CD4-positive, alpha-beta T cell treated with Interleukin-17A for 1 hour (primary cell): ENCODE measurements at regions not wholly inside any gene's neighbourhood (a gene's known extent, or its start where the extent isn't known, plus 50 kb on each side); places are given as distances from the start of the nearest gene placed in this dataset.

Experiments used
- DNase-seq: peaks from one replicate; pipeline ENCODE4 v3.0.0-alpha.2; 2020

DNA sequence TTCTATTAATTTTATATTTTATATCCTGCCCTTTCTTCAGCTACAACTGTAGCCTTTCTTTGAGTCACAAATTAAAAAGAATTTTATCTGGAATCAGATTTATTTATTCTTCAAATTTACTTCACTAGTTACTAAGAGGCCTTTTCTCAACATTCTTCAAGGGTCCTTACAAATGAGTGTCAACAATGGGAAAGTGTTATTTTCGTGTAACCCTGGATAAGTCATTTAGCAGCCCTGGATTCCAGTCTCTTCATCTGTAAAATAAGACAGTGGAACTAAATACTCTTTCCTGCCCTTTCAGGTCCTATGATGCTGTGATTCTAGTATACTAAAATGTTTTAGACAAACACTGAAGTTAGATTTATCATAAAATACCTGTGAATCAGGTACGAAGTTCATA is 397.0 kb downstream of the KLF12 start:
- no peak for DNase-seq

DNA sequence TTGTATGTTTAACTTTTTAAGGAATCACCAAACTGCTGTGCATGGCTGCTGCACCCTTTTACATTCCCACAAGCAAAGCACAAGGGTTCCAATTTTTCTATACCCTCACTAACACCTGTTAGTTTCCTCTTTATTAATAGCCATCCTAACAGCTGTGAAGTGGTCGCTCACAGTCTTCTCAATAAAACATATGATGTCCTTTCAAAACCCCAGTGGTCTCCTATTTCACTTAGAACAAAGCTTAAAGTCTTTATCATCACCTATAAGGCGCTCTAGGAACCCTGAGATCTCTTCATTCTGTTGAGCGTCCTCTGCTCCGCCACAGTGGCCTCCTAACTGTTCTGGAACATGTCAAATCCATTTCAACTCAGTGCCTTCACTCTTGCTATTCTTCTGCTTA is 400.5 kb downstream of the KLF12 start:
- no peak for DNase-seq

DNA sequence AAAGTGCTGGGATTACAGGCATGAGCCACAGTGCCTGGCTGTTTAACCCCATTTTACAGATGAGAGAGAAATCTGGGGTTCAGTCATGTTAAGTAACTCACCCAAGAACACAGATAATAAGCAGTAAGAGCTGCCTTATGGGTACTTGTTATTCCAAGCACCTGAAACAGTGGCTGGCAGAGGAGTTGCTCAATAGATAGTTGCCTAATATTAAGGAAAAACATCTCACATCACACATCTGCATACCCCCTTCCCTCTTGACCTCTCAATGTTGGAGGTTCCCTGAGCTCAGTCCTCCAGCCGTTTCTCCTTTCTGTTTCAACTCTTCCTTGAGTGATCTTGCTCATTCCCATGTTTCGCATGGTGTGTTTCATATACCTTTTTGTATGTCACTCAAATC is 401.9 kb downstream of the KLF12 start:
- no peak for DNase-seq

DNA sequence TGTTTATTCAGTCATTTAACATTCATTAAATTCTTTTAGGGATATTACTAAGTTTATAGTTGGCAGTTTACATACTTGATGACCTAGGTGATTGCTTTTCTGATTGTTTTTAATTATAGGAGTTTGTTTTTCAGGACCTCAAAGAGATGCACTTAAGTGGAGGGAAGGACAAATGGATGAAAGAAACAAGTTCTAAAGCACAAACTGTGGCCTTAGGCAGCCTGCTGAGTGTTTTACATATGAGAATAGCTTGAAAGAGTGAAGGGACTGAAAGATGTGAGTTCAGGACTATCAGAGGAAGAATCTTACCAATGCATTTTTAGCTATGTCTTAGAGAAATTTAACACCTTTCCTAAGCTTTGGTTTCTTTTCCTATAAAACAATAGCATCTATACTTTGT is 402.6 kb downstream of the KLF12 start:
- no peak for DNase-seq

DNA sequence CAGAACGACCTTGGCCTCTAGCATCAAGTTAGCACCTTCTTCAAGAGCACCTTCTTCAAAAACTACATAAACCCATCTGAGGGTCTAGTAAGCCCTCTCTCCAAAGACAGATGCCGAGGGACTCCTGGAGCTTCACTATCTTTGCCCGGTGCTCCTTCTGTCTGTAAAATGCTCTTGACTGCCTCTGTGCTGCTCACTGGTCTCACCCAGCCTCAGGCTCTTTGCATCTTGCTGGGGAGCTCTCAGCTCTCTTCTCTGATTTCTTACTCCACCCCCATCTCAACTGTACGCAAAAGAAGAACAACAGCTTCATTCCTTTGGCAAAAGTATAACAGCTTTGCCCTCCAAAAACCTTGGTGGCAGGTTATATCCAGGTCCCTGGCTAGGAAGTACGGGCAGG is 404.2 kb downstream of the KLF12 start:
- no peak for DNase-seq

DNA sequence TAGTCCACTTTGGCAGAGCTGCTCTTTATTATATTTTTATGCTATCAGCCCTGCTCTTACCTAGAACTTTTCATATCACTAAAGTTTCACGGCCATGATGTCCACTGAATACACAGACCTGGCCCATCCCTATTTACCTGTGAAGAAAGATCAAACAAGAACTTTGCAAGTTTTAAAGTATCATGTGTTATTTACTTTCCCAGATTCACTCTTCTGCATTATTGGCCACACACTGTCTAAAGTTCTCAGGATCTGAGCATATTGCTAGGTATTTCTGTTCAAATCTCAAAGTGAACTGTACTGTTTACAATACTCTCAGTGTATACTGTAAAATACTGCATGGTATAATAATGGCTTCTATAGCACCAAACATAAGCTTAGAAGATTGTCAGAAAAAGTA is 405.2 kb downstream of the KLF12 start:
- no peak for DNase-seq

DNA sequence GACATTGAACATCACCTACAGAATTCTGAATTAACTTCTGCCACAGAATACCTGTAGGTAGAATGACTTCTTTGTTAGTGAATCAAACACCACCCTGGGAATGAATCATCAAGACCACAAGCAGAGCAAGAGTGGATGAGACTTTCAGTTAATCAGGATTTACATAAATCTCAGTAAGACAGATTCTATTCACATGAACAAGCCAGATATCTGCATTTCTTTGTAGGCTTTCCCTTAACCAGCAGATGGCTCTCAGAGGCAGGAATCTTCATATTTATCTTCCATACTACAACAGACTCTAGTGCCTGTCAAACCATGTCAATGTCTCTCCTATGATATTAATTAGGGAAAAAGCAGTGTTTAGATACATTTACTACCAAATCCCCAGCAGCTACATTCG is 412.1 kb downstream of the KLF12 start:
- peak; percentile 33 for DNase-seq

DNA sequence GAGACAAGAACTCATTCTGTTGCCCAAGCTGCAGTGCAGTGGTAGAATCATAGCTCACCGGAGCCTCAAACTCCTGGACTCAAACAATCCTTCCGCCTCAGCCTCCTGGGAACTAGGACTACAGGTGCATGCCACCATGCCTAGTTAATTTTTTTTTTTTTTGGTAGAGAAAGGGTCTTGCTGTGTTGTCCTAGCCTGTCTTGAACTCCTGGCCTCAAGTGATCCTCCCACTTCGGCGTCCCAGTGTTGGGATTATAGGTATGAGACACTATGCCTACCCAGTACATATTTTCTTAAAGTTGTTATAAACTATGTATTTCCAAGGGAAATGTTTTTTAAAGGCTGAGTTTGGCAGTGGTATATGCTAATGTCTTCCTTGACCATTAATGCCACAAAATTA is 412.6 kb downstream of the KLF12 start:
- DNase-seq: no peak

DNA sequence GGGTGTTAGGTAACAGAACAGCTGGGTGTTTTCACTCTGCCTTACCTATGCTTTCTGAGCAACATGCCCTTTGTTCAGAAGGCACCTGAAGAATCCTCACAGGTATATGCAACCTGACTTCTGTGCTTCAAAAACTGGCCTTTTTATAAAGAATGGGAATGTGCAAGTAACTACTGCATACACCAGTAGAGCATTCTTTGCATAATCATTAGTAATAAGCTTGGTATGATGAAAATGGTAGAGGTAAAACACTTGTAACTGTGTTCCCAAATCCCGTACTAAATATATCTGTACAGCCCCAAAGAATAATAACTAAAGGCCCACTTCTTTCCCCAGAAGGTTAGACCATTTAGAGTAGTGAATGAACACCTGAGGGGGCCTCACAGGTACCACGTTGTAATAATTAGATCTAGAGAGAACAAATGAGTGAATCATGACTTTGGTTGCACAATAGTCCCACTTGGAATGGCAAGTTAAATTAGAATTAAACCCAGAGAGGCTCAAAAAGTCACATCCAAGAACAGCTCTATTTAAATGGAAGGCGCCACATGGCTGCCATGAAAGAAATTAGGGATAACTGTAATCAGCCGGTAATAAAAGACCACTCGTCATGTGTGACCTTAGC is 413.9 kb downstream of the KLF12 start:
- no peak for DNase-seq

DNA sequence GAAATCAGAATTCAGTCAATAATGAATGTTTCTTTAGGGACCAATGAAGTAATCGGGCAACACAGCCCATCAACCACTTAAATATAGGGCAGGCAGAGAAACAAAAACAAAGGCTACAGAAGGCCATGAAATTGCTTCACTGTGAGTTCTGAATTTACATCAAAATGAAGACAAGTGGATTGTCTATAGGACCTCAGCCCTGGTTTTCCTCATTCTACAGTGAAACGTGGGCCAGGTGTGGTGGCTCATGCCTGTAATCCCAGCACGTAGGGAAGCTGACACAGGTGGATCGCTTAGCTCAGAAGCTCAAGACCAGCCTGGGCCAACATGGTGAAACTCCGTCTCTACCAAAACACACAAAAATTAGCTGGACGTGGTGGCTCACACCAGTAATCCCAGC is 416.0 kb downstream of the KLF12 start:
- DNase-seq: no peak

DNA sequence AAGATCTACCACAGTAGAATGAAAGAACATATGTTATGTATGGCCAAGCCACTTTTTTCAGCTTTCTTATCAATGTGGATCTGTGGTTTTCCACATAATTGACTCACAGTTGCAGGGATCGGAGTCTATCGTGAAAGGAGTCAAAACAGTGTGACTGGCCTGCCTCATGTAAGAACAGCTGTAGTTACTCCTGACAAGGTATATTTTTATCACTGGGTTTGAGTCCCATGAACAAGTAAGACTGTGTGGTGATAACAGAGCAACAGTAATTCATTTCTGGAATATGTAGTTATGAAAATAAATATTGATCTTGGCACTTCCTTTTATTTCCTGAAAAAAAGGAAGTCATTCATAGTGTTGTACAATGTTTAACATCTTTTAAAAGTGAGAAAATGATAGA is 416.6 kb downstream of the KLF12 start:
- peak; percentile 63 for DNase-seq

DNA sequence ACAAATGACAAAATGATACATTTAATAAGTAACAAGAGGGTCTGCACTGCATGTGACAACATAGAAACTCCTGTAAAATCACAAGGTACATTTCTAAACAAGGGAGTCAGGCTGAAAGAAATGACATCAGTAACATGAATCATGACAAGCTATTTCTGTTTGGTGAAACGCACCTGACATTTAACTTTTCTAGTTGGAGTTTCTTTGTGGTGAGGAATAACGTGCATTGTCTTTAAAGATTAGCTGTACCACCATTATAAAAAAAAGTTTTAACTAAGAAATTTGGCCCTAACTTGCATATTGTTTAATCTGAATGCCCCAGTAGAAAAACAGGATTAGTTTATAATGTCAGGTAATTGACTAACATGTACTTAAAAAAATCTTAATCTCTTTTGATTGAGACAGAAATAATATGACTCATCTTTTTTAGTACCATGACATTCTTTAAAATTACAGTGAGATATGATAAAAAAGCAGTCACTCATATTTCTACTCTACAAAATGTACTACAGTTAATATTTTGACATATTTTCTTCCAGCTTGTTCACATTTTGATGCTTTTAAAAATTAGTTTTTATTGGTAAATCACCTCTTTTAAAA is 418.2 kb downstream of the KLF12 start:
- DNase-seq: no peak

DNA sequence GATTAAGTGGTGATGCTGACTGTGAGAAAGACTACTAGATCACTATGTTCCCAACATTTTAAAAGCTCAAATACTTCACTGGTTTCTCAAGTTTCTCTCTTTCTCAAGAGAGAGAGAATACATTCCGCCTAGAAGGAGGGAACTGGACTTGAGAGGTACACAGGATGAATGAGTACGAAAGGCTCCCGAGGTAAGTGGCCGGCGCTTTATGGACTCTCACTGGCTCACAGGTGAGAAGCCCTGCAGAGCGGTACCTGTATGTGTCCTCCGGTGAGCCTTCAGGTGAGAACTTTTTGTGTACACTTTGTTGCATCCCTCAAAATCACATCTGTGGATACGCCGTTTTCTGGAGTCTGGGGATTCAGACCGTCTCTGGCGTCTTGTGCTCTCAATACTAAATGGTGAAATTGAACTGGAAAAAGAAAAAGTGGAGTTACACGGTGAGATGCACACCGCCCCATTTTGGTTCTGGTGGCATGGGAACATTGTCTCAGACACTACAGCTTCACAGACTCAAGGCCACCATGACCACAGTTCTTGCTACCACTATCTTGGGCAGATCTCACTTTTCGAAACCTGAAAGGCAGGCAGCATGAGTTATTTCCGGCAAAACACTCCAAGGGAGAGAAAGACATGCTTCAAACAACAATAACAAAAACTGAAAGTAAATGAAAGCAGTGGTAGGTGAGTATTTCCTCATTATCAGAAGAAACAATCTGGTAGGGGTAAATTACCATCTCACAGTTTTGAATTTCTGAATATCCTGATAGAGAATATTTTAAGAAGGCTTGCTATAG is 418.9 kb downstream of the KLF12 start:
- DNase-seq: peak; percentile 91

DNA sequence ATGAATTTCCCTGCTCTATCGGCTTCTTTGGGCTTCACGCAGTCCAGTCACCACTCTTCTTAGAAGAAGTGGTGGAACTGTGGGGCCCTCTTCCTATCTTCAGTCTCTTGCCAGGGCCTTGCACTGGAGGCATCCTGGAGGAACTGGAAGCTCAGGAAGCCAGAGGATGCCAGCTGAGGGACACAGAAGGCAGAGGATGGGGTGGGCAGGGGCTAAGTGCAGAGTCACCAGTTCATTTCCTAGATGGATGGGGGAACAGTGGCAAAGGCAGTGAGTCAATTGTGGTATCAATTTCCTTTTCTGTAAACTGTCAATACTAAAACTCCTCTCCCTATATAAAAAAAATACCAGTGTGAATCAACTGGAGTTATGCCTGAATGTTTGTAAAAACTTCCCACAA is 419.7 kb downstream of the KLF12 start:
- DNase-seq: no peak

DNA sequence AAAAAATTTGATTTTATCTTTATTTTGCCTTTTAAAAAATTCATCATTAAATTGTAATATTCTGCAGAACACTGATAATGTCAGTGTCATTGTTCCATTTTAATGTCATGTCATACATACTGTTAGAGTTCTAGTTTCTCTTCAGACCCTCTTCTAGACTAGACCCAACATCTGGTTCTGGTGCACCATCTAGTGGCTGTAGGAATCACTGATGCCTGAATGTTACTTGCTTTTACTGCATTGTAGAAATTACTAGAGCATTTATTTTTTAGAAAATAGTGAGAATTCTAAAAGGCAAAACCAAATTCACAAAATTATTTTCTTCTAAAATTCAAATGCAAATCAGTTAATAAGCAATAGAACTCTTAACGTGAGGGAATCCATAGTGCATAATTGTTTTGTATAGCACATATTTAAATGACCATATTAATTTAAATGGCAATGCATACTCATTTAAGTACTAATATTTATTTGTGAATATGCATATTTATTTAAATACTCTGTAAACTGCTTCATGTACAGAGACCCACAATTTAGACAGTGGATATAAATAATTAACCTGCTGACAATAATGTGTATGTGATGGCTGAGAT is 425.7 kb downstream of the KLF12 start:
- peak; percentile 80 for DNase-seq

DNA sequence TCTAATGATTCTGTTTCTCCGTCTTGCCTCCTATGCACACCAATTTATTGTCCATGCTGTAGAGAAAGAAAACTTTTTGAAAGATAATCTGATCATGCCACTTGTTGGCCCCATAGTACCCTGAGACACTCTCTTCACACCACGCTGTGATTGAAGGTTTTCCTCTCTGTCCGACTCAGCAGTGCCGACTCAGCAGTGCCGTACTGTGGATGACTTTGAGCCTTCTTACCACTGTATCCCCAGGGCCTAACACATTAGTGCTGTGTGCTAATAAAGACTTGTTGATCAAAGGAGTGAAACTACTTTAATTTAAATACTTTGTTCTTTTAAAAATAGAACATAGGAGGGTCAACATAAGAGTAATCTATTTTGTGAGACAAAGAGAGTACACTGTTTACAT is 429.6 kb downstream of the KLF12 start:
- DNase-seq: no peak

DNA sequence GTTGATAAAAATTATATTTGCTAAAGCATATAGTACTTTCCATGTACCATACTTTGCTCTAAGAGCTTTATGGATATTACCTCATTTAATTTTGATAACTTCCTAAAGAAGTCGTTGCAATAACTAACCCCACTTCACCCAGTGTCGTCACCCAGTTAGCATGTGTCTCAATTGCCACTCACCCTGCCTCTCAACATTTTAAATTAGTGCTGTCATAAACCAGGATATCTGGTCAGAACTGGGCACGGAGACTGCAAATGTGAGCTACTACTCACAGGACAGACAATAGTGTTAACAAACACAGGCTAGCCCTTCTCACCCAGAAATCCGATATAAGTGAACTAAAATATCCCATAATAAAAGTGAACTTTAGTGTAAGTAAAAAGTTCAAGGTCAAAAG is 430.6 kb downstream of the KLF12 start:
- DNase-seq: no peak

DNA sequence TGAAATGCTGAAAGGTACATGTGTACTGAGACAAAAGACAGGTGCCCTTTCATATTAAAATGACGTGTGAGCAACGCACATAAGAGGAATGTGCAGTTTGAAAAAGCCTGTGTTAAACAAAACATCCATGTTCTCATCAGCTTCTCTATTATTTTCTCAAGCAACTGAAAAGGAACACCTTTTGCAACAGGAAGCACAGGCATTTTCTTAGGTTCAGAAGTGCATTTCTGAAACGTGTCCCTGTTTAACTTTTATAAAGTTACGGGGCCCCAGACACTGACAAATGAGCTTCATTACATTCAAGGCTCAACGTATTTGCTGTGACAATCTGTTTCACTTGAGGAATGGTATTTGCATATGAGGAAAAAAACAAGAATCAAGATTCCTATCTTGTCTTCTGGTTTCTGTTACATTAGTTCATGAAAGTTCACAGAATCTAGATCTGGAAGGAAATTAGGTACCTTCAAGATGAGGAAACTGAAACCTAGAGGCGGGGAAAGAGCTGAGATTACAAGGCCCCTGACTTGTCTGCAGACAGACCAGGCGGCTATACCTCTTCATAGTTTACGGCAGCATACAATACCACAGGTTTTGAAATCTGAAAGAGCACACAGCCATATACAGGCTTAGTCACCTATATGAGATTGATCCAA is 431.7 kb downstream of the KLF12 start:
- DNase-seq: peak; percentile 72

DNA sequence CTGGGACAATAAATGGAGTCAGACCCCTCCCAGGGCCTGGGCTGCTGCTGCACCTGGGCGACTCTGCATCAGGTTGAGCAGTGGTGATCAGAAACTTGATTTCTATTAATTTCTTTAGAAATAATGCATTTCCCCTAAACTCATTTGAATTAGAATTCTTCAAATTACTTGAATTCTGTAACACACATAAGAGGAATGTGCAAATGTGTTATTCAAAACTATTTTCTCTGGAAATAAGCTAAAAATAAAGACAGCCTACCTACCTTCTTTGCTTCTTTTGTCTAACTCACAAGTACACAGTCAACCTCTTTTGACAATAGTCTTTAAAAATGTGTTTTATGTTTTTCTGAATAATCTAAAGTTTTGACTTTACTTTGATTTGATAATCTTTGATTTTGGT is 433.0 kb downstream of the KLF12 start:
- no peak for DNase-seq

DNA sequence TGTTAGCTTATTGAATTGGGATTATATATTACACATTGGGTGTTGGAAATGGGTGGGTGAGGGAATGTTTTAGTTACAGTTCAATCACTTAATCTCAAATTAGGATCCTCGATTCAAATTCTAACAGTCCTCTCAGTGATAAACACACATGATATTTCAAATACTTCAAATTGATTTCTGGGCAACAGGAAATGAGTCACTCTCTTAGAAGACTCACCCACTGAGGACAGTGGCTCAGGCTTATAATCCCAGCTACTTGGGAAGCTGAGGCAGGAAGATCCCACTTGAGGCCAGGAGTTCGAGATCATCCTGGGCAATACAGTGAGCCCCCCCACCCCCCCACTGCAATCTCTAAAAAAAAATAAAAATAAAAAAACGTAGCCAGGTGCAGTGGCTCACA is 435.3 kb downstream of the KLF12 start:
- no peak for DNase-seq

DNA sequence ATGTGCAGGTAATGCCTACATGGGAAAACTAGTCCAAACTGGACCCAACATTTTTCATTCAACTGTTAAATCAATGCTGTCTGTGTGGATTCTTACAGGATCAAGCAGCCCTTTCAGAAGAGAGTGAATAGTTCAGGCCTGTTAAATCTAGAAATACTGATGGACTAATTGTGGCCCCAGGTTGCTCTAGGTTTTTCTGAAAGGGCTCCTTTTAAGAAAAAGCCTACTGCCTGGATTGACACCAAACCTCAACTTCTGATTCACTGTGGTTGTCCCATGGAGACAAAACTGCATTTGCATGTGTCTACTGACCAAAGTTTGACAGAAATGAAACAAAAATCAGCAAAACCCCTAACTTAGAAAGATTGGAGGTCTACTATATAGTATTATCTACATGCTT is 437.0 kb downstream of the KLF12 start:
- no peak for DNase-seq

DNA sequence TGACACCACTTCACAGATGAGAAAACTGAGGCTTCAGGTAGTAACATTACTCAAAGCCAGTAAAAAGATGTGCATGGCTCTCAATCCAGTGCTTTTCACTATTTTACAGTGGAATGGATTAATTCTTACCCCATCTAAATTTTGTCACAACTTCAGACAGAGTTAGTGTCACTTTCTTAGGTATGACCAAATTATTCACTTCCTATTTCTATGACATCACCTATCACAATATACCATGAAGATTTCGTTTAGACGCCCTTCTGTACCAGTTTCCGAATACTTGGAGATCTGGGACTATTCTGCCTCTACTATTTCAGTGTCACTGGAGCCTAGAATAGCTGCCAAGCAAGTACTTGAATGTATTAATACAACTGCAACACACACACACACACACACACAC is 437.5 kb downstream of the KLF12 start:
- DNase-seq: no peak

DNA sequence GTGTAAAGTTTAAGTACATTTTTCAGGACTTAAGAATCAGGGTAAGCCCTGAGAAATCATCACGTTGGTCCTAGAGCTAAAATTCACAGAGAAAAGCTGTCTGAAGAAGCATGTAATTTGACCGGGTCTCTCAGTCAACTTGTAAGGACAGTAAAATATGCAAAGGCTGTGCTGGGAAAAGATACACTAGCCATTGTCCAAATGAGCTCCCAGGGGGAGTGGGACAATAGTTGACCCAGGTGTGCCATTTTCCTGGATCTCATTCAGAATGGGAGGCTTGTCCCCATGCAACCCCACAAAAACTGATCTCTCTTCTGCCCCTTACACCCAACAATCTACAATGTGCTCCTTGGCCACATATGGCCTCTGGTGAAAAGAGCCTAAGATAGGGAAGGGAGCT is 437.9 kb downstream of the KLF12 start:
- no peak for DNase-seq

DNA sequence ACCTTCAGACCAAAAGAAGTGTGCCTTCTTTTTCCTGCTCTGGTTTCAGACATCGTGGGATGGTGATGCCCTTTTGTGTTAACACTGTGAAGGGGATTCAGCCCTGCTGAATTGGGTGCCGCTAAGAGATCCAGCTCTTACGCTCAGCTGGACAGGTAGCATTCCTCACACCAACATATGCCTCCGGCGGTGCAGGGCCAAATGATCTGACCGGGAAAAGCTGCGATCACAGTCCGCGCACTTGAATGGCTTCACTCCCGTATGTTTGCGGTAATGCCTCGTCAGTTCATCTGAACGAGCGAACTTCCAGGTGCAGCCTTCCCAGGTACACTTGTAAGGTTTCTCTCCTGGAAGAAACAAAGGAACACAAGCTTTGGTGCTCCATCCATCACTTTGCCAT is 438.9 kb downstream of the KLF12 start:
- no peak for DNase-seq
